HT-29 (cell line): ENCODE measurements at regions not wholly inside any gene's neighbourhood (a gene's known extent, or its start where the extent isn't known, plus 50 kb on each side); places are given as distances from the start of the nearest gene placed in this dataset.
A peak's percentile ranks its signal among the peaks of the same experiment; 100 is the strongest.

Experiments
- DNase-seq: peaks from one replicate; pipeline ENCODE4 v3.0.0-alpha.2; 2015; ENCODE audit warnings: low spot score

GRCh38 chr11:86193297-86194095 lies 51.1 kb upstream of the EED start:
- DNase-seq = peak; percentile 91

GRCh38 chr11:86192519-86193257 lies 51.9 kb upstream of the EED start:
- peak; percentile 48 for DNase-seq

GRCh38 chr11:86191874-86192273 lies 52.7 kb upstream of the EED start:
- DNase-seq = no peak

GRCh38 chr11:86187027-86187426 lies 57.5 kb upstream of the EED start:
- no peak for DNase-seq

- DNase-seq = no peak
Measured at GRCh38 chr11:86186386-86186785, 58.2 kb upstream of the EED start.

GRCh38 chr11:86185381-86185750 lies 59.2 kb upstream of the EED start:
- DNase-seq = no peak

GRCh38 chr11:86184728-86185380 lies 59.7 kb upstream of the EED start:
- DNase-seq = no peak

- peak; percentile 52 for DNase-seq
Measured at GRCh38 chr11:86183694-86184093, 60.9 kb upstream of the EED start.

- DNase-seq = peak; percentile 94
Measured at GRCh38 chr11:86182976-86183584, 61.5 kb upstream of the EED start.

GRCh38 chr11:86181379-86181778 lies 63.2 kb upstream of the EED start:
- no peak for DNase-seq

- DNase-seq = no peak
Measured at GRCh38 chr11:86180851-86181250, 63.7 kb upstream of the EED start.

GRCh38 chr11:86180423-86180822 lies 64.1 kb upstream of the EED start:
- no peak for DNase-seq

- DNase-seq = peak; percentile 80
Measured at GRCh38 chr11:86179646-86180064, 64.9 kb upstream of the EED start.

- DNase-seq = no peak
Measured at GRCh38 chr11:86177302-86177701, 67.3 kb upstream of the EED start.

GRCh38 chr11:86176165-86176884 lies 68.2 kb upstream of the EED start:
- no peak for DNase-seq

- DNase-seq = no peak
Measured at GRCh38 chr11:86175626-86176025, 68.9 kb upstream of the EED start.

- no peak for DNase-seq
Measured at GRCh38 chr11:86175191-86175590, 69.4 kb upstream of the EED start.

GRCh38 chr11:86174101-86175046 lies 70.2 kb upstream of the EED start:
- no peak for DNase-seq

GRCh38 chr11:86172894-86173293 lies 71.7 kb upstream of the EED start:
- no peak for DNase-seq

GRCh38 chr11:86171627-86172026 lies 72.9 kb upstream of the EED start:
- no peak for DNase-seq
